NCI-H1930 (cell line): ENCODE measurements at regions not wholly inside any gene's neighbourhood (a gene's known extent, or its start where the extent isn't known, plus 50 kb on each side); places are given as distances from the start of the nearest gene placed in this dataset.
"Not testable (repeated sequence)": the region's sequence is repeated elsewhere in the genome, so short reads cannot be mapped to it uniquely, and the experiment has no call there.

ENCODE experiments used
- DNase-seq, 2 experiments: peaks; one replicate each; lab custom pipeline; 2025; lab: John Stamatoyannopoulos, UW

- DNase-seq: no peak
Observed at GRCh38 chr9:28999806-29000205, 1426.5 kb upstream of the C9orf72 start.

GRCh38 chr9:29001006-29001405, 1427.7 kb upstream of the C9orf72 start:
- no peak for DNase-seq

- DNase-seq: no peak
Observed at GRCh38 chr9:29004988-29005387, 1431.7 kb upstream of the C9orf72 start.

GRCh38 chr9:29006628-29007027, 1433.3 kb upstream of the C9orf72 start:
- DNase-seq: no peak

GRCh38 chr9:29012911-29013310, 1439.6 kb upstream of the C9orf72 start:
- DNase-seq: no peak

GRCh38 chr9:29021632-29022031, 1448.4 kb upstream of the C9orf72 start:
- DNase-seq: no peak

GRCh38 chr9:29038332-29038731, 1465.1 kb upstream of the C9orf72 start:
- no peak for DNase-seq

- no peak for DNase-seq
Observed at GRCh38 chr9:29039258-29039657, 1466.0 kb upstream of the C9orf72 start.

GRCh38 chr9:29043072-29043471, 1469.8 kb upstream of the C9orf72 start:
- no peak for DNase-seq

GRCh38 chr9:29044959-29045358, 1471.7 kb upstream of the C9orf72 start:
- DNase-seq: no peak

GRCh38 chr9:29060041-29060440, 1486.8 kb upstream of the C9orf72 start:
- DNase-seq: no peak

GRCh38 chr9:29062446-29062845, 1489.2 kb upstream of the C9orf72 start:
- no peak for DNase-seq

GRCh38 chr9:29063031-29063430, 1489.8 kb upstream of the C9orf72 start:
- DNase-seq: no peak

- no peak for DNase-seq
Observed at GRCh38 chr9:29066141-29066640, 1492.9 kb upstream of the C9orf72 start.

- no peak for DNase-seq
Observed at GRCh38 chr9:29068461-29068860, 1495.2 kb upstream of the C9orf72 start.

GRCh38 chr9:29069376-29069775, 1496.1 kb upstream of the C9orf72 start:
- no peak for DNase-seq

GRCh38 chr9:29078063-29078666, 1504.9 kb upstream of the C9orf72 start:
- DNase-seq: no peak

- DNase-seq: no peak
Observed at GRCh38 chr9:29100762-29101161, 1527.5 kb upstream of the C9orf72 start.

GRCh38 chr9:29104166-29104565, 1530.9 kb upstream of the C9orf72 start:
- not testable (repeated sequence) for DNase-seq

- no peak for DNase-seq
Observed at GRCh38 chr9:29118555-29118954, 1545.3 kb upstream of the C9orf72 start.

GRCh38 chr9:29126783-29127182, 1553.5 kb upstream of the C9orf72 start:
- no peak for DNase-seq

- DNase-seq: no peak
Observed at GRCh38 chr9:29129763-29130162, 1556.5 kb upstream of the C9orf72 start.

GRCh38 chr9:29144476-29144875, 1571.2 kb upstream of the C9orf72 start:
- no peak for DNase-seq

GRCh38 chr9:29150606-29151005, 1577.3 kb upstream of the C9orf72 start:
- DNase-seq: no peak
